Breast epithelium (tissue), 4 donors: ENCODE measurements at regions not wholly inside any gene's neighbourhood (a gene's known extent, or its start where the extent isn't known, plus 50 kb on each side); places are given as distances from the start of the nearest gene placed in this dataset.

Experiments used
- DNase-seq, 2 donors: peaks; one replicate each; pipeline ENCODE4 v3.0.0-alpha.2; 2019; ENCODE audit warnings: low spot score in 2 of 2
- H3K27ac ChIP-seq, 2 donors: fragments of 200-600 bp; sonication (generic) in 1 of 2; one replicate each; pipeline ENCODE4 v1.5.1; 2016 to 2019; ENCODE audit warnings: mild to moderate bottlenecking in 1 of 2
- H3K27me3 ChIP-seq, 2 donors: fragments of 200-600 bp; sonication (generic) in 1 of 2; one replicate each; pipeline versions ENCODE4 v1.5.1 to v1.6.0; 2017 to 2019; ENCODE audit warnings: control low read depth in 1 of 2, mild to moderate bottlenecking in 1 of 2
- H3K36me3 ChIP-seq: fragments of 200-600 bp; one replicate; pipeline ENCODE4 v1.5.1; 2019
- H3K4me1 ChIP-seq, 2 donors: fragments of 200-600 bp; sonication (generic); one replicate each; pipeline ENCODE4 v1.5.1; 2016 to 2019; ENCODE audit warnings: control low read depth in 1 of 2
- H3K4me3 ChIP-seq, 3 donors: fragments of 200-600 bp; sonication (generic); 1 replicate in 2 of 3; 2 replicates in 1 of 3; pipeline ENCODE4 v1.5.1; 2016 to 2019; ENCODE audit warnings: mild to moderate bottlenecking in 3 of 3, moderate library complexity in 2 of 3
- H3K9me3 ChIP-seq, 2 donors: fragments of 200-600 bp; sonication (generic) in 1 of 2; one replicate each; pipeline ENCODE4 v1.5.1; 2016 to 2019; ENCODE audit warnings: control low read depth in 1 of 2
- POLR2A ChIP-seq: fragments of 450-650 bp; IDR thresholded peaks from one replicate; pipeline ENCODE4 v1.6.1; 2016; ENCODE audit warnings: antibody characterized with exemption, mild to moderate bottlenecking, moderate library complexity
- POLR2AphosphoS5 ChIP-seq, 3 donors: sonication (generic); formaldehyde crosslinking; IDR thresholded peaks; one replicate each; pipeline ENCODE4 v1.6.1; 2017; ENCODE audit warnings: antibody characterized with exemption in 3 of 3
- intact Hi-C: fragments of 100-400 bp; cut with DNase I; formaldehyde crosslinking; loops from one replicate; pipeline ENCODE4 v1.15.1; 2023; ENCODE audit warnings: low total_unique reads
- TF ChIP-seq, protein P1 (sequence below), 3 donors: fragments of 450-650 bp; IDR thresholded peaks; one replicate each; pipeline ENCODE4 v1.5.1; 2016 to 2017; ENCODE audit warnings: antibody characterized with exemption in 3 of 3, mild to moderate bottlenecking in 3 of 3, moderate library complexity in 3 of 3

DNA sequence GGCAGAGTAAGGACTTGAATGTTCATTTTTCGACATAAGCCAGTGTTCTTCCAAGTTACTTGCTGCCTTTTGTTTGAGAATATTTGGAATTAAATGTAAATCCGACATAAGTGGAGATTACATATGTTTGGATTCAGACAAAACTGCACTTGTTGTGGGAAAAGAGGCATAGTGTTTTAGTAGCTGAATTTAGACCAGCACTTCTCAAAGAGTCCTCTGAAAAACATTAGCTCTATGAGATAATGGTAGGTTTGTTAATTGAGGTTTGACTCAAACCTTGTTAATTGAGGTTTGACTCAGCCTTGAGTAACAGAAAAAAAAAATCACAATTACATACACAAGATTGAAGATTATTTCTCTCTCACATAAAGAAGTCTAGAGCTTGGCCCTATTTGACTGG, 132.5 kb downstream of the NSUN3 start:
- intact Hi-C loops: no loop called here
- TF ChIP-seq POLR2AphosphoS5 (IDR thresholded peaks at IDR 0.05) (no peak), POLR2A (no peak)
- TF ChIP-seq, protein P1, sequence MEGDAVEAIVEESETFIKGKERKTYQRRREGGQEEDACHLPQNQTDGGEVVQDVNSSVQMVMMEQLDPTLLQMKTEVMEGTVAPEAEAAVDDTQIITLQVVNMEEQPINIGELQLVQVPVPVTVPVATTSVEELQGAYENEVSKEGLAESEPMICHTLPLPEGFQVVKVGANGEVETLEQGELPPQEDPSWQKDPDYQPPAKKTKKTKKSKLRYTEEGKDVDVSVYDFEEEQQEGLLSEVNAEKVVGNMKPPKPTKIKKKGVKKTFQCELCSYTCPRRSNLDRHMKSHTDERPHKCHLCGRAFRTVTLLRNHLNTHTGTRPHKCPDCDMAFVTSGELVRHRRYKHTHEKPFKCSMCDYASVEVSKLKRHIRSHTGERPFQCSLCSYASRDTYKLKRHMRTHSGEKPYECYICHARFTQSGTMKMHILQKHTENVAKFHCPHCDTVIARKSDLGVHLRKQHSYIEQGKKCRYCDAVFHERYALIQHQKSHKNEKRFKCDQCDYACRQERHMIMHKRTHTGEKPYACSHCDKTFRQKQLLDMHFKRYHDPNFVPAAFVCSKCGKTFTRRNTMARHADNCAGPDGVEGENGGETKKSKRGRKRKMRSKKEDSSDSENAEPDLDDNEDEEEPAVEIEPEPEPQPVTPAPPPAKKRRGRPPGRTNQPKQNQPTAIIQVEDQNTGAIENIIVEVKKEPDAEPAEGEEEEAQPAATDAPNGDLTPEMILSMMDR (IDR thresholded peaks at IDR 0.05): no peak
- H3K36me3 ChIP-seq: no peaks in the 10 kb centered on the region
- DNase-seq: no peak
- peaks cover 0 to 14% of the 10 kb centered on the region in 2 donors for H3K9me3 ChIP-seq
- H3K4me1 ChIP-seq: no peaks in the 10 kb centered on the region
- H3K4me3 ChIP-seq: no peak overlapping the region
- H3K27me3 ChIP-seq: no peaks in the 10 kb centered on the region
- H3K27ac ChIP-seq: no peak overlapping the region

DNA sequence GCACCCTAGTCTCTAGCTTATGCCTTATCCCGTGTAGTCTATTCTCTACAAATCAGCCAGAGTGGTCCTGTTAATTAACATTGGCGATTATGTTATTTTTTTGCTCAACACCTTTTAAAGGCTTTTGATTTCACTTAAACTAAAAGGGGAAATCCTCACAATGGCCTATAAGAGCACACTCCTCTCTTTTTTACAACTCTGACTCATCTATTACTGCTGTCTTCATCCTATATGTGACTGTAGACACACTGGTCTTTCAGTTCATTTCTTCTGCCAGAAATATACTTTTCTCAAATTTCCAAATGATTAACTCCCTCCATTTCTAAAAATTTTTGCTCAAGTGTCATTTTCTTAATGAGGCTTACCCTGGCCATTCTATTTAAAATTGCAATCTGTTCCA, 143.4 kb downstream of the NSUN3 start:
- Histone ChIP-seq H3K27ac (no peak overlapping the region), H3K4me1 (no peaks in the 10 kb centered on the region), H3K4me3 (no peak overlapping the region), H3K27me3 (no peaks in the 10 kb centered on the region), H3K36me3 (no peaks in the 10 kb centered on the region), H3K9me3 (no peaks in the 10 kb centered on the region)
- TF ChIP-seq POLR2AphosphoS5 (IDR thresholded peaks at IDR 0.05): no peak
- TF ChIP-seq, protein P1 (IDR thresholded peaks at IDR 0.05): no peak
- no peak for TF ChIP-seq POLR2A
- intact Hi-C loops: no loop called here
- DNase-seq: no peak

DNA sequence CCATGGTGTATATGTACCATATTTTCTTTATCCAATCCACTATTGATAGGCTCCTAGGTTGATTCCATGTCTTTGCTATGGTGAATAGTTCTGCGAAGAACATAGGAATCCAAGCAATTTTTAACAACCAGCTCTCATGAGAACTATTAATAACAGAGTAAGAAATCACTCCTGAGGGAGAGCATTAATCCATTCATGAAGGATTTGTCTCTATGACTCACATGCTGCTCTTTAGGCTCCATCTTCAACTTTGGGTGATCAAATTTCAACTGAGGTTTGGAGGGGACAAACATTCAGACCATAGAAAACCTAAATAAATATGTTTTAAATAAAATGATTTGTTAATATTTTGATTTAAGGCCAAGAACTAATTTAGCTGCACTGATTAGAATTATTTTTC, 147.4 kb downstream of the NSUN3 start:
- H3K4me3 ChIP-seq: no peak overlapping the region
- H3K4me1 ChIP-seq: no peaks in the 10 kb centered on the region
- TF ChIP-seq, protein P1 (IDR thresholded peaks at IDR 0.05): no peak
- TF ChIP-seq POLR2AphosphoS5 (IDR thresholded peaks at IDR 0.05) (no peak), POLR2A (no peak)
- H3K27ac ChIP-seq: no peak overlapping the region
- no peaks in the 10 kb centered on the region for H3K27me3 ChIP-seq
- intact Hi-C loops: no loop called here
- H3K9me3 ChIP-seq: no peaks in the 10 kb centered on the region
- no peaks in the 10 kb centered on the region for H3K36me3 ChIP-seq
- DNase-seq: no peak

DNA sequence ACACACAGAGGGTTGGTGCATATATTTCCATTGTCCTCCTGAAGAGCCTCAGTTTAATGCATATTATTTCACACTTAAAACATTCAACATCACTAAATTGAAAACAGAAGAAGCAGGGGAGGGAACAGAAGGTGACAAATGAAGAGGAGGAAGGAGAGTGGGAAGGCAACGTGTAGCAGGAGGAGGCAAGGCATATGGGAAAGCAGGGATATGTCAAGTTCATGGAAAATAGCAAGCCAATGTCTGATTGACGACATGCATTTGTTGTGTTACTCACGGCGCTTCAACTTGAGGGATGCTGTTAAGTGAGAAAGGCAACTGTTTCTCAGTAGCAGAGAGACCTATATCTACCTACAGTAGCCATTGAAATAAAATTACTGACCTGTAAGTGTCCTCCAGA, 154.5 kb downstream of the NSUN3 start:
- no peak for TF ChIP-seq POLR2A
- TF ChIP-seq POLR2AphosphoS5 (IDR thresholded peaks at IDR 0.05): no peak
- TF ChIP-seq, protein P1 (IDR thresholded peaks at IDR 0.05): no peak
- Histone ChIP-seq H3K27ac (no peak overlapping the region), H3K27me3 (no peaks in the 10 kb centered on the region), H3K4me1 (no peaks in the 10 kb centered on the region), H3K4me3 (no peak overlapping the region), H3K36me3 (no peaks in the 10 kb centered on the region), H3K9me3 (peaks cover 0 to 7% of the 10 kb centered on the region in 2 donors)
- intact Hi-C loops: no loop called here
- DNase-seq: no peak

DNA sequence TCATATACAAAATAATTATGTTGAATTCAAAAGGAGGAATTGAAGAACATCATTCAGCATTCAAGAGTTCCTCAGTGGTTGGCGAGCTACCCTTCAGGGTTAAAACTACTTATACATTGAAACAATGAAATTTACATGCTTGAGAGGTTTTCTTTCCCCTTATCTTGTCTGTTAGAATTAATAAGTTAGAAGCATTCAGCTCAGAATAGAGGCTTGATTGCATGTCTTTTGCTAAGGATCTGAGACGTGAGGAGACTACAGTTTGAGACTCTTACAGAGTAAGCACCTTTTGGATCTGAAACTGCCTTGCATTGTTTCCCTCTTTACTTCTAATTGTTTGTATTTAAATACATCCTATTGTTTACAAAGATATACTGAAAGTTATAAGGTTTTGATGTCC, 157.6 kb downstream of the NSUN3 start:
- DNase-seq: no peak
- Histone ChIP-seq H3K27ac (no peak overlapping the region), H3K27me3 (no peaks in the 10 kb centered on the region), H3K9me3 (peaks cover 0 to 9% of the 10 kb centered on the region in 2 donors), H3K36me3 (no peaks in the 10 kb centered on the region), H3K4me3 (no peak overlapping the region), H3K4me1 (no peaks in the 10 kb centered on the region)
- TF ChIP-seq POLR2A: no peak
- TF ChIP-seq, protein P1 (IDR thresholded peaks at IDR 0.05): no peak
- TF ChIP-seq POLR2AphosphoS5 (IDR thresholded peaks at IDR 0.05): no peak
- intact Hi-C loops: no loop called here
